ENCODE measurements at regions not wholly inside any gene's neighbourhood (a gene's known extent, or its start where the extent isn't known, plus 50 kb on each side); places are given as distances from the start of the nearest gene placed in this dataset.
"Not testable (repeated sequence)": the region's sequence is repeated elsewhere in the genome, so short reads cannot be mapped to it uniquely, and the experiment has no call there.

- not testable (repeated sequence) for H3K27ac ChIP-seq (ENCODE audit: low read depth in 2 of 2, low read length in 2 of 2); H3K4me1 ChIP-seq (ENCODE audit: control insufficient read depth in 2 of 2, insufficient read depth in 2 of 2, low read length in 2 of 2); H3K9ac ChIP-seq (ENCODE audit: low read depth in 1 of 2, low read length in 2 of 2); H3K4me3 ChIP-seq (ENCODE audit: low read length in 2 of 2); H3K9me3 ChIP-seq (ENCODE audit: control insufficient read depth in 2 of 2, low read length in 2 of 2); H3K36me3 ChIP-seq (ENCODE audit: control insufficient read depth in 2 of 2, insufficient read depth in 2 of 2, low read length in 2 of 2); H3K27me3 ChIP-seq (ENCODE audit: control insufficient read depth in 2 of 2, insufficient read depth in 2 of 2, low read length in 2 of 2)
Observed at GRCh38 chr10:45056806-45057205, 56.1 kb downstream of the ZNF22 start.

- no peak overlapping the region for H3K27ac ChIP-seq (ENCODE audit: low read depth in 2 of 2, low read length in 2 of 2)
- no peaks in the 10 kb centered on the region for H3K36me3 ChIP-seq (ENCODE audit: control insufficient read depth in 2 of 2, insufficient read depth in 2 of 2, low read length in 2 of 2)
- no peak overlapping the region for H3K4me3 ChIP-seq (ENCODE audit: low read length in 2 of 2)
- no peaks in the 10 kb centered on the region for H3K4me1 ChIP-seq (ENCODE audit: control insufficient read depth in 2 of 2, insufficient read depth in 2 of 2, low read length in 2 of 2)
- H3K9me3 ChIP-seq (ENCODE audit: control insufficient read depth in 2 of 2, low read length in 2 of 2): no peaks in the 10 kb centered on the region
- H3K9ac ChIP-seq (ENCODE audit: low read depth in 1 of 2, low read length in 2 of 2): no peak overlapping the region
- H3K27me3 ChIP-seq (ENCODE audit: control insufficient read depth in 2 of 2, insufficient read depth in 2 of 2, low read length in 2 of 2): no peaks in the 10 kb centered on the region
Observed at GRCh38 chr10:45058580-45058979, 57.9 kb downstream of the ZNF22 start.

- Histone ChIP-seq H3K4me1 (ENCODE audit: control insufficient read depth in 2 of 2, insufficient read depth in 2 of 2, low read length in 2 of 2) (no peaks in the 10 kb centered on the region), H3K27ac (ENCODE audit: low read depth in 2 of 2, low read length in 2 of 2) (no peak overlapping the region), H3K36me3 (ENCODE audit: control insufficient read depth in 2 of 2, insufficient read depth in 2 of 2, low read length in 2 of 2) (no peaks in the 10 kb centered on the region), H3K9ac (ENCODE audit: low read depth in 1 of 2, low read length in 2 of 2) (no peak overlapping the region), H3K9me3 (ENCODE audit: control insufficient read depth in 2 of 2, low read length in 2 of 2) (no peaks in the 10 kb centered on the region), H3K27me3 (ENCODE audit: control insufficient read depth in 2 of 2, insufficient read depth in 2 of 2, low read length in 2 of 2) (no peaks in the 10 kb centered on the region), H3K4me3 (ENCODE audit: low read length in 2 of 2) (no peak overlapping the region)
Observed at GRCh38 chr10:45058992-45059561, 58.4 kb downstream of the ZNF22 start.

- H3K4me3 ChIP-seq (ENCODE audit: low read length in 2 of 2): no peak overlapping the region
- no peaks in the 10 kb centered on the region for H3K4me1 ChIP-seq (ENCODE audit: control insufficient read depth in 2 of 2, insufficient read depth in 2 of 2, low read length in 2 of 2)
- H3K27me3 ChIP-seq (ENCODE audit: control insufficient read depth in 2 of 2, insufficient read depth in 2 of 2, low read length in 2 of 2): no peaks in the 10 kb centered on the region
- no peak overlapping the region for H3K27ac ChIP-seq (ENCODE audit: low read depth in 2 of 2, low read length in 2 of 2)
- H3K36me3 ChIP-seq (ENCODE audit: control insufficient read depth in 2 of 2, insufficient read depth in 2 of 2, low read length in 2 of 2): no peaks in the 10 kb centered on the region
- no peak overlapping the region for H3K9ac ChIP-seq (ENCODE audit: low read depth in 1 of 2, low read length in 2 of 2)
- no peaks in the 10 kb centered on the region for H3K9me3 ChIP-seq (ENCODE audit: control insufficient read depth in 2 of 2, low read length in 2 of 2)
Observed at GRCh38 chr10:45059632-45060031, 58.9 kb downstream of the ZNF22 start.

- Histone ChIP-seq H3K9me3 (ENCODE audit: control insufficient read depth in 2 of 2, low read length in 2 of 2) (no peaks in the 10 kb centered on the region), H3K4me3 (ENCODE audit: low read length in 2 of 2) (no peak overlapping the region), H3K9ac (ENCODE audit: low read depth in 1 of 2, low read length in 2 of 2) (no peak overlapping the region), H3K4me1 (ENCODE audit: control insufficient read depth in 2 of 2, insufficient read depth in 2 of 2, low read length in 2 of 2) (no peaks in the 10 kb centered on the region), H3K27ac (ENCODE audit: low read depth in 2 of 2, low read length in 2 of 2) (no peak overlapping the region), H3K27me3 (ENCODE audit: control insufficient read depth in 2 of 2, insufficient read depth in 2 of 2, low read length in 2 of 2) (no peaks in the 10 kb centered on the region), H3K36me3 (ENCODE audit: control insufficient read depth in 2 of 2, insufficient read depth in 2 of 2, low read length in 2 of 2) (no peaks in the 10 kb centered on the region)
Observed at GRCh38 chr10:45061982-45062381, 61.3 kb downstream of the ZNF22 start.

- Histone ChIP-seq H3K9me3 (ENCODE audit: control insufficient read depth in 2 of 2, low read length in 2 of 2) (no peaks in the 10 kb centered on the region), H3K27ac (ENCODE audit: low read depth in 2 of 2, low read length in 2 of 2) (no peak overlapping the region), H3K4me1 (ENCODE audit: control insufficient read depth in 2 of 2, insufficient read depth in 2 of 2, low read length in 2 of 2) (no peaks in the 10 kb centered on the region)
Observed at GRCh38 chr10:45063591-45064231, 63.0 kb downstream of the ZNF22 start.

GRCh38 chr10:45064998-45065397 is 64.3 kb downstream of the ZNF22 start:
- H3K9me3 ChIP-seq (ENCODE audit: control insufficient read depth in 2 of 2, low read length in 2 of 2): no peaks in the 10 kb centered on the region
- no peaks in the 10 kb centered on the region for H3K36me3 ChIP-seq (ENCODE audit: control insufficient read depth in 2 of 2, insufficient read depth in 2 of 2, low read length in 2 of 2)
- no peak overlapping the region for H3K27ac ChIP-seq (ENCODE audit: low read depth in 2 of 2, low read length in 2 of 2)
- no peak overlapping the region for H3K4me3 ChIP-seq (ENCODE audit: low read length in 2 of 2)
- no peaks in the 10 kb centered on the region for H3K27me3 ChIP-seq (ENCODE audit: control insufficient read depth in 2 of 2, insufficient read depth in 2 of 2, low read length in 2 of 2)
- no peak overlapping the region for H3K9ac ChIP-seq (ENCODE audit: low read depth in 1 of 2, low read length in 2 of 2)
- no peaks in the 10 kb centered on the region for H3K4me1 ChIP-seq (ENCODE audit: control insufficient read depth in 2 of 2, insufficient read depth in 2 of 2, low read length in 2 of 2)

More at GRCh38 chr10:45063591-45064231, 63.0 kb downstream of the ZNF22 start:
- H3K36me3 ChIP-seq (ENCODE audit: control insufficient read depth in 2 of 2, insufficient read depth in 2 of 2, low read length in 2 of 2): no peaks in the 10 kb centered on the region
- H3K9ac ChIP-seq (ENCODE audit: low read depth in 1 of 2, low read length in 2 of 2): no peak overlapping the region
- H3K4me3 ChIP-seq (ENCODE audit: low read length in 2 of 2): no peak overlapping the region
- H3K27me3 ChIP-seq (ENCODE audit: control insufficient read depth in 2 of 2, insufficient read depth in 2 of 2, low read length in 2 of 2): no peaks in the 10 kb centered on the region

- Histone ChIP-seq H3K4me1 (ENCODE audit: control insufficient read depth in 2 of 2, insufficient read depth in 2 of 2, low read length in 2 of 2) (no peaks in the 10 kb centered on the region), H3K27me3 (ENCODE audit: control insufficient read depth in 2 of 2, insufficient read depth in 2 of 2, low read length in 2 of 2) (no peaks in the 10 kb centered on the region), H3K36me3 (ENCODE audit: control insufficient read depth in 2 of 2, insufficient read depth in 2 of 2, low read length in 2 of 2) (no peaks in the 10 kb centered on the region), H3K27ac (ENCODE audit: low read depth in 2 of 2, low read length in 2 of 2) (no peak overlapping the region), H3K9me3 (ENCODE audit: control insufficient read depth in 2 of 2, low read length in 2 of 2) (no peaks in the 10 kb centered on the region), H3K9ac (ENCODE audit: low read depth in 1 of 2, low read length in 2 of 2) (no peak overlapping the region), H3K4me3 (ENCODE audit: low read length in 2 of 2) (no peak overlapping the region)
Observed at GRCh38 chr10:45071043-45071813, 70.5 kb downstream of the ZNF22 start.

GRCh38 chr10:45075216-45075615 is 74.5 kb downstream of the ZNF22 start:
- no peak overlapping the region for H3K4me3 ChIP-seq (ENCODE audit: low read length in 2 of 2)
- no peaks in the 10 kb centered on the region for H3K9me3 ChIP-seq (ENCODE audit: control insufficient read depth in 2 of 2, low read length in 2 of 2)
- no peaks in the 10 kb centered on the region for H3K27me3 ChIP-seq (ENCODE audit: control insufficient read depth in 2 of 2, insufficient read depth in 2 of 2, low read length in 2 of 2)
- no peak overlapping the region for H3K27ac ChIP-seq (ENCODE audit: low read depth in 2 of 2, low read length in 2 of 2)
- no peaks in the 10 kb centered on the region for H3K4me1 ChIP-seq (ENCODE audit: control insufficient read depth in 2 of 2, insufficient read depth in 2 of 2, low read length in 2 of 2)
- no peaks in the 10 kb centered on the region for H3K36me3 ChIP-seq (ENCODE audit: control insufficient read depth in 2 of 2, insufficient read depth in 2 of 2, low read length in 2 of 2)
- no peak overlapping the region for H3K9ac ChIP-seq (ENCODE audit: low read depth in 1 of 2, low read length in 2 of 2)

GRCh38 chr10:45075826-45076380 is 75.2 kb downstream of the ZNF22 start:
- Histone ChIP-seq H3K36me3 (ENCODE audit: control insufficient read depth in 2 of 2, insufficient read depth in 2 of 2, low read length in 2 of 2) (no peaks in the 10 kb centered on the region), H3K4me3 (ENCODE audit: low read length in 2 of 2) (no peak overlapping the region), H3K27ac (ENCODE audit: low read depth in 2 of 2, low read length in 2 of 2) (no peak overlapping the region), H3K27me3 (ENCODE audit: control insufficient read depth in 2 of 2, insufficient read depth in 2 of 2, low read length in 2 of 2) (no peaks in the 10 kb centered on the region), H3K9ac (ENCODE audit: low read depth in 1 of 2, low read length in 2 of 2) (no peak overlapping the region), H3K9me3 (ENCODE audit: control insufficient read depth in 2 of 2, low read length in 2 of 2) (no peaks in the 10 kb centered on the region), H3K4me1 (ENCODE audit: control insufficient read depth in 2 of 2, insufficient read depth in 2 of 2, low read length in 2 of 2) (no peaks in the 10 kb centered on the region)

Measured in mucosa of rectum (tissue), 2 donors.